Right atrium auricular region (tissue), 2 donors: ENCODE measurements at regions not wholly inside any gene's neighbourhood (a gene's known extent, or its start where the extent isn't known, plus 50 kb on each side); places are given as distances from the start of the nearest gene placed in this dataset.

Experiments used
- DNase-seq: peaks from one replicate; pipeline ENCODE4 v3.0.0-alpha.2; 2019; ENCODE audit warnings: low spot score
- H3K27ac ChIP-seq, 2 donors: fragments of 200-600 bp; sonication (generic); 1 replicate in 1 of 2; 2 replicates in 1 of 2; pipeline ENCODE4 v1.5.1; 2016 to 2019
- H3K27me3 ChIP-seq, 2 donors: fragments of 200-600 bp; sonication (generic); one replicate each; pipeline versions ENCODE4 v1.5.1 to v1.6.0; 2017 to 2019
- H3K36me3 ChIP-seq: fragments of 200-600 bp; sonication (generic); one replicate; pipeline ENCODE4 v1.5.1; 2016
- H3K4me1 ChIP-seq, 2 donors: fragments of 200-600 bp; sonication (generic); one replicate each; pipeline versions ENCODE4 v1.5.1 to v1.6.0; 2017 to 2019
- H3K4me3 ChIP-seq, 2 donors: fragments of 200-600 bp; sonication (generic); 1 replicate in 1 of 2; 2 replicates in 1 of 2; pipeline ENCODE4 v1.5.1; 2017 to 2019; ENCODE audit warnings: mild to moderate bottlenecking in 1 of 2, moderate library complexity in 1 of 2
- H3K9me3 ChIP-seq, 2 donors: fragments of 200-600 bp; sonication (generic); one replicate each; pipeline ENCODE4 v1.5.1; 2019
- CTCF ChIP-seq, 2 donors: fragments of 200-600 bp; sonication (generic); IDR thresholded peaks; one replicate each; pipeline ENCODE4 v1.5.1; 2019; ENCODE audit warnings: antibody characterized with exemption in 2 of 2

DNA sequence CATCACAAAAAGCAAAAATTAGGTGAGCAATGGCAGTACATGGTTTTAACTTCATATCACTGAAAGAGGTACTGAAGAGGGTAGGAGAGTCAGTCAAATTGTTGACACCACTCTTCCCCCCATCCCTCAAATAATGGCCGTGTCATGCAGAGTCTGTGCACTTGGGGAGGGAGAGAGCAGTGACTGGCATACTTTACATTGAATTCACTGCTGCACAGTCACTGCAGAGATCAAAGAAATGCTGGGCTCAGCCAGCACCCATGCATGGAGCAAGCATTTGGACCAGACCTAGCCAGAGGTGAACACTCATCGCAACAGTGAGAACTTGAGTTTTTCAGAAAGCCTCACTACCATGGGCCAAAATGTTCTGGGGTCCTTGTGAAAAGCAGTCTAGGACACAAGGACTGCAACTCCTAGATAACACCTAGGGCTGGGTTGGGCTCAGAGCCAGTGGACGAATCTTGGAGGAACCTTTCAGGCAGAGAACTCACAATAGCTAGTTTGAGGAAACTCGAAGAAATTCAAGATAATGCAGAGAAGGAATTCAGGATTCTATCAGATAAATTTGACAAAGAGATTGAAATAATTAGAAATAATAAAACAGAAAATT lies 112.9 kb downstream of the NR4A2 start:
- no peaks in the 10 kb centered on the region for H3K27me3 ChIP-seq
- no peak overlapping the region for H3K4me3 ChIP-seq

DNA sequence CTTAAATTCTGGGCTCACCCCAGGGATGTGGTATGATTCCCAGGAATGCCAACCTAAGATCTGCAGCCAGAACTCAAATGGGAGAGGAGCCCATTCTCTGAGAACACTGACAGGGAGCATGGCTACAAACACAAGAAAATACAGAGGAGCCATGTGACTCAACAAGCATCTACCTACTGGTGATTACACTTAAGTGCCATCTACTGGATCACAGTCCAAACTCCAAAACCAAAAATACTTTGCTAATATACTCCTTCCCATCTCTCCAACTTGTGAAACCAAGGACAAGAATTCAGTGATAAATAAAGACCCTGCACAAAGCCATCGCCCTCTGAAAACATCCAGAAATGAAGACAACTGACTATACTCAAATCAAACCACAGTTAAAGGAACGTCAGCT lies 116.9 kb downstream of the NR4A2 start:
- Histone ChIP-seq H3K9me3 (no peaks in the 10 kb centered on the region), H3K27me3 (no peaks in the 10 kb centered on the region), H3K27ac (no peak overlapping the region), H3K36me3 (no peaks in the 10 kb centered on the region), H3K4me1 (no peaks in the 10 kb centered on the region), H3K4me3 (no peak overlapping the region)
- no peak for DNase-seq
- TF ChIP-seq CTCF (IDR thresholded peaks at IDR 0.05): no peak

More for the DNA sequence above, 112.9 kb downstream of the NR4A2 start:
- no peak for DNase-seq
- Histone ChIP-seq H3K4me1 (no peaks in the 10 kb centered on the region), H3K9me3 (peaks cover 0 to 32% of the 10 kb centered on the region in 2 donors), H3K36me3 (no peaks in the 10 kb centered on the region), H3K27ac (no peak overlapping the region)
- TF ChIP-seq CTCF (IDR thresholded peaks at IDR 0.05): no peak

- no peaks in the 10 kb centered on the region for H3K36me3 ChIP-seq
- H3K27ac ChIP-seq: no peak overlapping the region
- no peaks in the 10 kb centered on the region for H3K4me1 ChIP-seq
- no peaks in the 10 kb centered on the region for H3K9me3 ChIP-seq
- H3K4me3 ChIP-seq: no peak overlapping the region
- DNase-seq: no peak
- H3K27me3 ChIP-seq: no peaks in the 10 kb centered on the region
- no peak for TF ChIP-seq CTCF (IDR thresholded peaks at IDR 0.05)
Observed at GRCh38 chr2:156211318-156211717, 121.2 kb downstream of the NR4A2 start.

GRCh38 chr2:156206355-156206754 lies 126.2 kb downstream of the NR4A2 start:
- TF ChIP-seq CTCF (IDR thresholded peaks at IDR 0.05): no peak
- DNase-seq: no peak
- Histone ChIP-seq H3K36me3 (no peaks in the 10 kb centered on the region), H3K27ac (no peak overlapping the region), H3K9me3 (no peaks in the 10 kb centered on the region), H3K4me1 (no peaks in the 10 kb centered on the region), H3K4me3 (no peak overlapping the region), H3K27me3 (no peaks in the 10 kb centered on the region)

- Histone ChIP-seq H3K36me3 (no peaks in the 10 kb centered on the region), H3K9me3 (no peaks in the 10 kb centered on the region), H3K4me3 (no peak overlapping the region), H3K27me3 (no peaks in the 10 kb centered on the region), H3K4me1 (no peaks in the 10 kb centered on the region), H3K27ac (no peak overlapping the region)
- no peak for TF ChIP-seq CTCF (IDR thresholded peaks at IDR 0.05)
- no peak for DNase-seq
Observed at GRCh38 chr2:156199588-156199987, 132.9 kb downstream of the NR4A2 start.

DNA sequence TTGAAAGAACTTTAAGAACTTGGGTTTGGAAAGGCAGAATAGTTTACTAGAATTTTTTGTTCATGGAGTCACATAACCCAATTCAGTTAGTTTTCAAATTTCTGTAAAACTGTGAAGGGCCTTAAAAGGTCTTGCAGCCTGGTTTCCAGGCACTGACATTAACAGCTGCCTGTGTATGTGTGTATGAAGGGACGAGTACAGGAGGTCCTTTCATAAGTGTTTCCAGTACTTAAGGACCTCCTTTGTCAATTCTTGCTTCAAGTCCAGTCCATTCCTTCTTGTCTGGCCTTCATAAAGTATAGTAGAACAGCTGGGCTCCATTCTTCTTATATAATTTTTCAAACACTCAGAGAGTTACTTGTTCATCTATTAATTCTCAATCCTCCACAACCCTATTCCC lies 136.5 kb downstream of the NR4A2 start:
- Histone ChIP-seq H3K4me3 (no peak overlapping the region), H3K4me1 (no peaks in the 10 kb centered on the region), H3K36me3 (no peaks in the 10 kb centered on the region), H3K27ac (no peak overlapping the region), H3K9me3 (no peaks in the 10 kb centered on the region), H3K27me3 (no peaks in the 10 kb centered on the region)
- no peak for TF ChIP-seq CTCF (IDR thresholded peaks at IDR 0.05)
- DNase-seq: no peak
